BJ (cell line): ENCODE measurements at regions not wholly inside any gene's neighbourhood (a gene's known extent, or its start where the extent isn't known, plus 50 kb on each side); places are given as distances from the start of the nearest gene placed in this dataset.

Experiments
- CTCF ChIA-PET: fragments of 350-600 bp; formaldehyde crosslinking; extraction: SDS; loops from one replicate; lab custom pipeline; 2021; ENCODE audit warnings: antibody characterized with exemption, inconsistent platforms; lab: Yijun Ruan, JAX
- POLR2A ChIA-PET: fragments of 300-600 bp; sonication (Branson Sonifier 250); formaldehyde crosslinking; extraction: SDS; loops from one replicate; lab custom pipeline; 2021; ENCODE audit warnings: antibody characterized with exemption; lab: Charles Lee
- DNase-seq: peaks from one replicate; pipeline ENCODE4 v3.0.0-alpha.2; 2011; ENCODE audit warnings: low read depth
- H3K27me3 ChIP-seq: 2 replicates; pipeline ENCODE4 v1.6.0; 2011; ENCODE audit warnings: low read length; ENCODE audit not compliant: control insufficient read depth, insufficient read depth
- H3K36me3 ChIP-seq: 2 replicates; pipeline ENCODE4 v1.5.1; 2011; ENCODE audit warnings: low read length; ENCODE audit not compliant: control insufficient read depth, insufficient read depth
- H3K4me3 ChIP-seq: 2 replicates; pipeline ENCODE4 v1.5.1; 2011; ENCODE audit warnings: low read depth, mild to moderate bottlenecking, control low read depth, low read length
- TF ChIP-seq, protein P1 (sequence below): IDR thresholded peaks from 2 replicates; pipeline ENCODE4 v1.5.1; 2011; ENCODE audit warnings: low read depth, mild to moderate bottlenecking, control low read depth, inconsistent platforms, low read length, moderate library complexity; ENCODE audit not compliant: insufficient read depth

- H3K27me3 ChIP-seq, result no peaks in the 10 kb centered on the region
- H3K4me3 ChIP-seq, result no peak overlapping the region
- ChIA-PET POLR2A (no interaction called here), CTCF (no interaction called here)
- no peaks in the 10 kb centered on the region for H3K36me3 ChIP-seq
- TF ChIP-seq, protein P1, sequence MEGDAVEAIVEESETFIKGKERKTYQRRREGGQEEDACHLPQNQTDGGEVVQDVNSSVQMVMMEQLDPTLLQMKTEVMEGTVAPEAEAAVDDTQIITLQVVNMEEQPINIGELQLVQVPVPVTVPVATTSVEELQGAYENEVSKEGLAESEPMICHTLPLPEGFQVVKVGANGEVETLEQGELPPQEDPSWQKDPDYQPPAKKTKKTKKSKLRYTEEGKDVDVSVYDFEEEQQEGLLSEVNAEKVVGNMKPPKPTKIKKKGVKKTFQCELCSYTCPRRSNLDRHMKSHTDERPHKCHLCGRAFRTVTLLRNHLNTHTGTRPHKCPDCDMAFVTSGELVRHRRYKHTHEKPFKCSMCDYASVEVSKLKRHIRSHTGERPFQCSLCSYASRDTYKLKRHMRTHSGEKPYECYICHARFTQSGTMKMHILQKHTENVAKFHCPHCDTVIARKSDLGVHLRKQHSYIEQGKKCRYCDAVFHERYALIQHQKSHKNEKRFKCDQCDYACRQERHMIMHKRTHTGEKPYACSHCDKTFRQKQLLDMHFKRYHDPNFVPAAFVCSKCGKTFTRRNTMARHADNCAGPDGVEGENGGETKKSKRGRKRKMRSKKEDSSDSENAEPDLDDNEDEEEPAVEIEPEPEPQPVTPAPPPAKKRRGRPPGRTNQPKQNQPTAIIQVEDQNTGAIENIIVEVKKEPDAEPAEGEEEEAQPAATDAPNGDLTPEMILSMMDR, result no peak
- no peak for DNase-seq
Measured at GRCh38 chr2:103167599-103167998, 405.8 kb downstream of the TMEM182 start.

DNA sequence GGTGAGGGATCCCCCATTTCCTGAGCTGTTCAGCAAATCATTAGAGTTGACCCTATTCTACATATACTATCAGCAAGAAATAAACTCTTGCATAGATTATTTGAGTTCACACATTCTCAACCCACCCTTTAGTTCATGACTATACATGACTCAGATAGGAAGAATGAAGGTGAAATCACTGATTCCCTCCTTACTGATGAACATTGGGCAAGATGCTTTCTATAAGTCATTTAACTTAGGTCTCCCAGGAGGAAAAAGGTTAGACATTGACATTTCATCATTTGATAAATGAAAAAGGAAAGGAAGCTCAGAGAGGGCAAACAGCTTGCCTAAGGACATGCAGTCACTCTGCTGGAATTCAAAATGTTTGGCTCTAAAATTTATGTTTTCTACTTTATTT, 408.0 kb downstream of the TMEM182 start:
- Histone ChIP-seq H3K36me3 (no peaks in the 10 kb centered on the region), H3K4me3 (no peak overlapping the region), H3K27me3 (no peaks in the 10 kb centered on the region)
- no peak for DNase-seq
- CTCF ChIA-PET, result interaction anchor here (0.6 kb wide), 1 partner anchor 636 kb away, joined by 3 read pairs; no protein-coding TSS in a partner anchor
- TF ChIP-seq, protein P1, result no peak
- POLR2A ChIA-PET, result no interaction called here

DNA sequence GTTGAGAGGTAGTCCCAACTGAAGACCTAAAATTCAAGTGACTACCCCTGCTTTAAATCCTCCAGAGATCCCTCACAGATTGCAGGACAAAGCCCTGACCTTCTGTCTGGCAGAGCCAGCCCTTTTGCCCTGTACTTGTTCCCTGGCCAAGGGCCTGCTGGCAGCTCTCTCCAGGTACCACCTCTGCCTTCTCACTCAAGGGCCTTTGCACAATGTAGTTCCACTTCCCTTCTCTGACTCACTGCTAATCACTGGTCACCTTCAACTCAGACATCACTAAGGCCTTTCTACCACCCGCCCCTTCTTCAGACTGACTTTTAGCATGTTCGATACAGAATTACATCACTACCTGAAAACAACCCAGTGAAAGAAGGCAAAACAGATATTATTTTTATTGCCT, 411.0 kb downstream of the TMEM182 start:
- ChIA-PET CTCF (no interaction called here), POLR2A (no interaction called here)
- Histone ChIP-seq H3K36me3 (no peaks in the 10 kb centered on the region), H3K27me3 (no peaks in the 10 kb centered on the region), H3K4me3 (no peak overlapping the region)
- no peak for DNase-seq
- TF ChIP-seq, protein P1, result no peak

DNA sequence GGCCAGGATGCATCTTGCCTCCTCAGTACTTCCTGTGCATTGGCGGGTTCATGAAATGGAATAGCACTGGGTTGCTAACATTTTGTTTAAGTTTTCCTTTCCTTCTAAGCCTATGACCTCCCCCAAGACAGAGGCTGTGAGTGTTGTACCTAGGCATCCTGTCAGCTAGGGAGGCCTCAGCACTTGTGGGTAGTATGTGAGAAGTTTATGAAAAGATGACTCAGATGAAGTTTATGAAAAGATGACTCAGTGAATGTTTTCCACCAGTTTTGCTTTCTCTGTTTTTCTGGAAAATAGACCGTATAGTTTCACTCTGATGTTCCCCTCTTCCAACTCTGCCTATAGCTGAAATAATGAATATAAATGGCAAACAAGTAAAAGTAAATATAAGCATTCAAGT, 412.9 kb downstream of the TMEM182 start:
- DNase-seq, result no peak
- no peaks in the 10 kb centered on the region for H3K36me3 ChIP-seq
- TF ChIP-seq, protein P1, result no peak
- H3K27me3 ChIP-seq, result no peaks in the 10 kb centered on the region
- ChIA-PET CTCF (no interaction called here), POLR2A (no interaction called here)
- no peak overlapping the region for H3K4me3 ChIP-seq

GRCh38 chr2:103176294-103176915, 414.6 kb downstream of the TMEM182 start:
- POLR2A ChIA-PET, result no interaction called here
- CTCF ChIA-PET, result no interaction called here
- Histone ChIP-seq H3K4me3 (no peak overlapping the region), H3K36me3 (no peaks in the 10 kb centered on the region), H3K27me3 (no peaks in the 10 kb centered on the region)
- no peak for DNase-seq
- TF ChIP-seq, protein P1, result no peak
